Hematopoietic multipotent progenitor cell treated with erythropoietin and hydrocortisone succinate and interleukin-3 and kit ligand, for 6 days (in vitro differentiated cells): ENCODE measurements at regions not wholly inside any gene's neighbourhood (a gene's known extent, or its start where the extent isn't known, plus 50 kb on each side); places are given as distances from the start of the nearest gene placed in this dataset.
A peak's percentile ranks its signal among the peaks of the same experiment; 100 is the strongest.
"Not testable (repeated sequence)": the region's sequence is repeated elsewhere in the genome, so short reads cannot be mapped to it uniquely, and the experiment has no call there.

ENCODE experiments used
- DNase-seq: peaks from one replicate; pipeline ENCODE4 v3.0.0-alpha.2; 2015

- DNase-seq: peak; percentile 0
Observed at GRCh38 chrX:77167993-77168392, 279.2 kb upstream of the FGF16 start.

GRCh38 chrX:77174680-77175519 lies 272.3 kb upstream of the FGF16 start:
- DNase-seq: no peak

- DNase-seq: no peak
Observed at GRCh38 chrX:77200663-77201062, 246.5 kb upstream of the FGF16 start.

- no peak for DNase-seq
Observed at GRCh38 chrX:77223046-77223445, 224.1 kb upstream of the FGF16 start.

GRCh38 chrX:77264490-77264889 lies 182.7 kb upstream of the FGF16 start:
- no peak for DNase-seq

GRCh38 chrX:77275392-77275791 lies 171.8 kb upstream of the FGF16 start:
- no peak for DNase-seq

- no peak for DNase-seq
Observed at GRCh38 chrX:77276742-77277141, 170.4 kb upstream of the FGF16 start.

GRCh38 chrX:77277911-77278310 lies 169.3 kb upstream of the FGF16 start:
- no peak for DNase-seq

GRCh38 chrX:77279373-77279772 lies 167.8 kb upstream of the FGF16 start:
- DNase-seq: not testable (repeated sequence)

- DNase-seq: no peak
Observed at GRCh38 chrX:77293331-77293995, 153.7 kb upstream of the FGF16 start.

- no peak for DNase-seq
Observed at GRCh38 chrX:77298296-77298695, 148.9 kb upstream of the FGF16 start.

- no peak for DNase-seq
Observed at GRCh38 chrX:77298790-77299189, 148.4 kb upstream of the FGF16 start.

GRCh38 chrX:77299549-77299948 lies 147.6 kb upstream of the FGF16 start:
- DNase-seq: no peak

- DNase-seq: no peak
Observed at GRCh38 chrX:77342004-77342403, 105.2 kb upstream of the FGF16 start.

GRCh38 chrX:77346859-77347258 lies 100.3 kb upstream of the FGF16 start:
- no peak for DNase-seq

- DNase-seq: no peak
Observed at GRCh38 chrX:77347572-77347971, 99.6 kb upstream of the FGF16 start.

GRCh38 chrX:77389891-77390290 lies 57.3 kb upstream of the FGF16 start:
- DNase-seq: no peak

- DNase-seq: not testable (repeated sequence)
Observed at GRCh38 chrX:77390365-77390764, 56.8 kb upstream of the FGF16 start.

- no peak for DNase-seq
Observed at GRCh38 chrX:77396781-77397180, 50.4 kb upstream of the FGF16 start.
